ENCODE measurements at regions not wholly inside any gene's neighbourhood (a gene's known extent, or its start where the extent isn't known, plus 50 kb on each side); places are given as distances from the start of the nearest gene placed in this dataset.

DNA sequence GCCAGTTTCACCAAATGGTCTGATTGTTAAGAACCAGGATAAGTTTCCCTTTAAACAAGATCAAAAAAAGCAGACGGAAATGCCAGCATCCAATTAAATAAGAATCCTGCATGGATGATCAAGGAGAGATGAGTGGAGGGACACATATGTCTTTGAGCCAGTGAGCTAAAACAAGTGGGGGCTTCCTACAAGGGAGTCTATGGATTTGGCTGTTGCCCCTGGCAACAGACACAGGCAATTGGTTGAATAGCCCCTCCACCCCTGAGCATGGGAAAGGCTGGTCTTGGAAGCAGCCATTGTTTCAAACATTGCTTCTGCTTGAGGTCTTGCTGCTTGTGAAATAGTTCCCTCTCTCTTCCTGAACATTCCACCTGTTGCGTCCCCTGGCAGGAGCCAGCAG, 374.7 kb upstream of the ERCC4 start:
- H3K27ac Mint-ChIP-seq (ENCODE audit: unreplicated experiment), result no peak overlapping the region
- no peak for TF ChIP-seq CTCF (IDR thresholded peaks at IDR 0.05; ENCODE audit: unreplicated experiment)
- no peak for DNase-seq (ENCODE audit: low spot score)
- H3K4me1 Mint-ChIP-seq (ENCODE audit: unreplicated experiment), result no peaks in the 10 kb centered on the region
- H3K4me3 Mint-ChIP-seq (ENCODE audit: unreplicated experiment), result no peak overlapping the region
- no peaks in the 10 kb centered on the region for H3K36me3 Mint-ChIP-seq (ENCODE audit: low read depth, unreplicated experiment)
- peaks cover 2% of the 10 kb centered on the region for H3K27me3 Mint-ChIP-seq (ENCODE audit: unreplicated experiment)
- no peaks in the 10 kb centered on the region for H3K9me3 Mint-ChIP-seq (ENCODE audit: unreplicated experiment)

GRCh38 chr16:13550254-13550653, 369.7 kb upstream of the ERCC4 start:
- no peak for TF ChIP-seq CTCF (IDR thresholded peaks at IDR 0.05; ENCODE audit: unreplicated experiment)
- no peak for DNase-seq (ENCODE audit: low spot score)

GRCh38 chr16:13552062-13552959, 367.6 kb upstream of the ERCC4 start:
- Mint-ChIP-seq H3K4me3 (ENCODE audit: unreplicated experiment) (no peak overlapping the region), H3K36me3 (ENCODE audit: low read depth, unreplicated experiment) (no peaks in the 10 kb centered on the region), H3K9me3 (ENCODE audit: unreplicated experiment) (no peaks in the 10 kb centered on the region), H3K4me1 (ENCODE audit: unreplicated experiment) (no peaks in the 10 kb centered on the region), H3K27me3 (ENCODE audit: unreplicated experiment) (no peaks in the 10 kb centered on the region), H3K27ac (ENCODE audit: unreplicated experiment) (no peak overlapping the region)
- no peak for DNase-seq (ENCODE audit: low spot score)
- no peak for TF ChIP-seq CTCF (IDR thresholded peaks at IDR 0.05; ENCODE audit: unreplicated experiment)

More at GRCh38 chr16:13550254-13550653, 369.7 kb upstream of the ERCC4 start:
- no peak overlapping the region for H3K4me3 Mint-ChIP-seq (ENCODE audit: unreplicated experiment)
- H3K4me1 Mint-ChIP-seq (ENCODE audit: unreplicated experiment), result no peaks in the 10 kb centered on the region
- no peak overlapping the region for H3K27ac Mint-ChIP-seq (ENCODE audit: unreplicated experiment)
- peaks cover 2% of the 10 kb centered on the region for H3K27me3 Mint-ChIP-seq (ENCODE audit: unreplicated experiment)
- H3K36me3 Mint-ChIP-seq (ENCODE audit: low read depth, unreplicated experiment), result no peaks in the 10 kb centered on the region
- H3K9me3 Mint-ChIP-seq (ENCODE audit: unreplicated experiment), result no peaks in the 10 kb centered on the region

- H3K4me1 Mint-ChIP-seq (ENCODE audit: unreplicated experiment), result no peaks in the 10 kb centered on the region
- H3K4me3 Mint-ChIP-seq (ENCODE audit: unreplicated experiment), result no peak overlapping the region
- H3K36me3 Mint-ChIP-seq (ENCODE audit: low read depth, unreplicated experiment), result no peaks in the 10 kb centered on the region
- no peaks in the 10 kb centered on the region for H3K27me3 Mint-ChIP-seq (ENCODE audit: unreplicated experiment)
- TF ChIP-seq CTCF (IDR thresholded peaks at IDR 0.05; ENCODE audit: unreplicated experiment), result no peak
- H3K27ac Mint-ChIP-seq (ENCODE audit: unreplicated experiment), result no peak overlapping the region
- no peak for DNase-seq (ENCODE audit: low spot score)
- no peaks in the 10 kb centered on the region for H3K9me3 Mint-ChIP-seq (ENCODE audit: unreplicated experiment)
Observed at GRCh38 chr16:13552960-13553257, 367.0 kb upstream of the ERCC4 start.

DNA sequence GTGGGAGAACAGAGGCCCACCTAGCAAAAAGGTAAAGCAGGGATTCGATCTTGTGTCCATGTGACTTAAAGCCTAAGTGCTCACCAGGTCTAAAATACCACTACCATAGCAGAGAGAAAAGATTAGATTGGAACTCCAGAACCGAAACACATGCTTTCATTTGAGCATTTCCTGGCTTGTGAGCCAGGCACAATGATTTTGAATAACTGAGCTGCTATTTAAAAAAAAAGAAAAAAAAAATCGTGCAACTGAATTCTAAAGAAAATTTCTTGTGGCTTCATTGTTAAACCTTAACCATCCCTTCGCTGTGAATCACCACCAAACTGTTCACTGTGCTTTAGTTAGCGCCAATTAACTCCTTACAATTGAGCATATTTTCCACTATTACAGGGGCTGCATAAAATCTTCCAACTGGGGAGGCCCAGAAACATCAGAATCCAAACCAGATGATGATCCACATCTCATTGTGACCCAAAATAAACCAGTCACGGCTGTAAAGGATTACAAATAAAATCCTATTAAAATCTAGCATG, 366.4 kb upstream of the ERCC4 start:
- H3K9me3 Mint-ChIP-seq (ENCODE audit: unreplicated experiment), result no peaks in the 10 kb centered on the region
- H3K4me3 Mint-ChIP-seq (ENCODE audit: unreplicated experiment), result no peak overlapping the region
- H3K36me3 Mint-ChIP-seq (ENCODE audit: low read depth, unreplicated experiment), result no peaks in the 10 kb centered on the region
- no peak overlapping the region for H3K27ac Mint-ChIP-seq (ENCODE audit: unreplicated experiment)
- H3K4me1 Mint-ChIP-seq (ENCODE audit: unreplicated experiment), result no peaks in the 10 kb centered on the region
- DNase-seq (ENCODE audit: low spot score), result no peak
- no peaks in the 10 kb centered on the region for H3K27me3 Mint-ChIP-seq (ENCODE audit: unreplicated experiment)
- TF ChIP-seq CTCF (IDR thresholded peaks at IDR 0.05; ENCODE audit: unreplicated experiment), result no peak

Measured in endothelial cell (in vitro differentiated cells).